Esophagus squamous epithelium (tissue), 5 donors: ENCODE measurements at regions not wholly inside any gene's neighbourhood (a gene's known extent, or its start where the extent isn't known, plus 50 kb on each side); places are given as distances from the start of the nearest gene placed in this dataset.

Experiments
- DNase-seq: peaks from one replicate; lab custom pipeline; 2025; lab: John Stamatoyannopoulos, UW
- H3K27ac ChIP-seq, 4 donors: fragments of 200-600 bp; sonication (generic); one replicate each; pipeline ENCODE4 v1.5.1; 2016 to 2019; ENCODE audit warnings: mild to moderate bottlenecking in 1 of 4
- H3K27me3 ChIP-seq, 4 donors: fragments of 200-600 bp; sonication (generic); 1 replicate in 3 of 4; 2 replicates in 1 of 4; pipeline versions ENCODE4 v1.5.1 to v1.6.0; 2017 to 2021; ENCODE audit warnings: antibody characterized with exemption in 1 of 4
- H3K36me3 ChIP-seq, 3 donors: fragments of 200-600 bp; sonication (generic); one replicate each; pipeline ENCODE4 v1.5.1; 2016 to 2019
- H3K4me1 ChIP-seq, 3 donors: fragments of 200-600 bp; sonication (generic); one replicate each; pipeline ENCODE4 v1.5.1; 2017 to 2019
- H3K4me3 ChIP-seq, 4 donors: fragments of 200-600 bp; sonication (generic); 1 replicate in 3 of 4; 2 replicates in 1 of 4; pipeline ENCODE4 v1.5.1; 2016 to 2019; ENCODE audit warnings: mild to moderate bottlenecking in 2 of 4, moderate library complexity in 1 of 4
- H3K9me3 ChIP-seq, 3 donors: fragments of 200-600 bp; sonication (generic); one replicate each; pipeline ENCODE4 v1.5.1; 2016 to 2019
- CTCF ChIP-seq, 6 experiments: fragments of 450-650 bp in 4 of 6; fragments of 200-600 bp in 2 of 6; sonication (generic) in 2 of 6; IDR thresholded peaks; one replicate each; pipeline ENCODE4 v1.5.1; 2016 to 2019; ENCODE audit warnings: antibody characterized with exemption in 6 of 6, mild to moderate bottlenecking in 4 of 6, moderate library complexity in 4 of 6
- POLR2A ChIP-seq, 4 donors: fragments of 450-650 bp; IDR thresholded peaks; one replicate each; pipeline ENCODE4 v1.6.1; 2017; ENCODE audit warnings: antibody characterized with exemption in 4 of 4, mild to moderate bottlenecking in 4 of 4, moderate library complexity in 3 of 4
- WGBS, 2 donors: methylation state at CpG; one replicate each; pipeline ENCODE4 v1.1.5; 2018; 5-methylcytosine and 5-hydroxymethylcytosine counted together
- intact Hi-C: fragments of 100-400 bp; cut with DNase I; formaldehyde crosslinking; loops from one replicate; pipeline ENCODE4 v1.15.0; 2022
- donor health status: DM: yes; HTN: yes; CAD: no.

- Histone ChIP-seq H3K36me3 (no peaks in the 10 kb centered on the region), H3K4me3 (no peak overlapping the region), H3K9me3 (no peaks in the 10 kb centered on the region), H3K27ac (no peak overlapping the region), H3K27me3 (no peaks in the 10 kb centered on the region), H3K4me1 (peaks cover 0 to 4% (median 0%) of the 10 kb centered on the region in 3 donors)
- intact Hi-C loops, result no loop called here
- TF ChIP-seq POLR2A (IDR thresholded peaks at IDR 0.05) (no peak), CTCF (IDR thresholded peaks at IDR 0.05) (no peak)
- WGBS, 2 donors, result 25 to 32% methylated on average over 1 of the region's 1 CpG
- DNase-seq, result no peak
Measured at GRCh38 chr16:64417711-64418227, 704.1 kb downstream of the CDH11 start.

- H3K27ac ChIP-seq, result no peak overlapping the region
- intact Hi-C loops, result no loop called here
- H3K9me3 ChIP-seq, result no peaks in the 10 kb centered on the region
- DNase-seq, result no peak
- H3K27me3 ChIP-seq, result no peaks in the 10 kb centered on the region
- no peaks in the 10 kb centered on the region for H3K36me3 ChIP-seq
- WGBS, 2 donors, result 31 to 43% methylated on average over 5 of the region's 5 CpGs
- peaks cover 0 to 4% (median 0%) of the 10 kb centered on the region in 3 donors for H3K4me1 ChIP-seq
- H3K4me3 ChIP-seq, result peak overlapping the region; percentile 6 to 47 (median 30)
- TF ChIP-seq POLR2A (IDR thresholded peaks at IDR 0.05), result no peak
- no peak for TF ChIP-seq CTCF (IDR thresholded peaks at IDR 0.05)
Measured at GRCh38 chr16:64416216-64417005, 705.5 kb downstream of the CDH11 start.

GRCh38 chr16:64412578-64413280 is 709.1 kb downstream of the CDH11 start:
- H3K4me3 ChIP-seq, result no peak overlapping the region
- 46 to 55% methylated on average over 2 of the region's 2 CpGs for WGBS, 2 donors
- intact Hi-C loops, result no loop called here
- no peak for DNase-seq
- no peaks in the 10 kb centered on the region for H3K9me3 ChIP-seq
- no peak overlapping the region for H3K27ac ChIP-seq
- TF ChIP-seq POLR2A (IDR thresholded peaks at IDR 0.05) (no peak), CTCF (IDR thresholded peaks at IDR 0.05) (no peak)
- H3K27me3 ChIP-seq, result no peaks in the 10 kb centered on the region
- peaks cover 0 to 4% (median 0%) of the 10 kb centered on the region in 3 donors for H3K4me1 ChIP-seq
- no peaks in the 10 kb centered on the region for H3K36me3 ChIP-seq

GRCh38 chr16:64410306-64410705 is 711.6 kb downstream of the CDH11 start:
- H3K4me3 ChIP-seq, result no peak overlapping the region
- no peak overlapping the region for H3K27ac ChIP-seq
- no peak for DNase-seq
- WGBS, 2 donors, result 56 to 73% methylated on average over 1 of the region's 1 CpG
- no peaks in the 10 kb centered on the region for H3K27me3 ChIP-seq
- intact Hi-C loops, result no loop called here
- no peaks in the 10 kb centered on the region for H3K4me1 ChIP-seq
- H3K36me3 ChIP-seq, result no peaks in the 10 kb centered on the region
- no peaks in the 10 kb centered on the region for H3K9me3 ChIP-seq
- no peak for TF ChIP-seq CTCF (IDR thresholded peaks at IDR 0.05)
- no peak for TF ChIP-seq POLR2A (IDR thresholded peaks at IDR 0.05)

- Histone ChIP-seq H3K4me1 (no peaks in the 10 kb centered on the region), H3K27ac (no peak overlapping the region), H3K4me3 (no peak overlapping the region), H3K9me3 (no peaks in the 10 kb centered on the region), H3K36me3 (no peaks in the 10 kb centered on the region), H3K27me3 (no peaks in the 10 kb centered on the region)
- 72 to 78% methylated on average over 4 of the region's 4 CpGs for WGBS, 2 donors
- DNase-seq, result no peak
- TF ChIP-seq POLR2A (IDR thresholded peaks at IDR 0.05), result no peak
- TF ChIP-seq CTCF (IDR thresholded peaks at IDR 0.05), result no peak
- intact Hi-C loops, result no loop called here
Measured at GRCh38 chr16:64409783-64410210, 712.1 kb downstream of the CDH11 start.
